Fibroblast of mammary gland (primary cell): ENCODE measurements at regions not wholly inside any gene's neighbourhood (a gene's known extent, or its start where the extent isn't known, plus 50 kb on each side); places are given as distances from the start of the nearest gene placed in this dataset.
A peak's percentile ranks its signal among the peaks of the same experiment; 100 is the strongest.

Experiments used
- DNase-seq: peaks from one replicate; pipeline ENCODE4 v3.0.0-alpha.2; 2010; ENCODE audit warnings: low read depth
- H3K4me3 ChIP-seq: 2 replicates; pipeline ENCODE4 v1.5.1; 2011; ENCODE audit warnings: low read depth, mild to moderate bottlenecking, low read length, moderate library complexity; ENCODE audit not compliant: control insufficient read depth
- CTCF ChIP-seq: conservative IDR thresholded peaks from 2 replicates; pipeline ENCODE4 v1.5.1; 2011; ENCODE audit warnings: low read depth, low read length, inconsistent platforms; ENCODE audit not compliant: control insufficient read depth, insufficient read depth

GRCh38 chr4:166421556-166422156 is 548.6 kb downstream of the TLL1 start:
- DNase-seq = peak; percentile 76
- no peak overlapping the region for H3K4me3 ChIP-seq
- no peak for TF ChIP-seq CTCF

DNA sequence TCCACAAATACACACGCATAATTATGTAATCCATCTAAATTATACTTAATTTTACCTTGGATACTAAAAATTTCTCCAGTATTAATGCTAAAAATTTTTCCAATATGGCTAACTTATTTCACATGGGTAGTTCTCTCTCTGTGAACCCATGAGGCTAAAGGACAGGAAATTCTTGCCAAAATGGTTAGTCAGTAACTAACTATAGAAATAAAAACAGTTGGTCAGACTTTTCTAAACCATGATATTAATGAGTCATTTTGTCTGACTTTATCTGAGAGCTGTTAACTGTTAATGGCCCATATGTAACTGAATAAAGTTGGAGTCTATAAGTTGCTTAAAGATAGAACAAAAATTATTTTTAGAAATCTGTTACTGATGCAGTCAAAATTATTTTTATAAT is 549.4 kb downstream of the TLL1 start:
- DNase-seq = peak; percentile 85
- no peak overlapping the region for H3K4me3 ChIP-seq
- no peak for TF ChIP-seq CTCF

GRCh38 chr4:166426300-166426863 is 553.3 kb downstream of the TLL1 start:
- no peak for TF ChIP-seq CTCF
- no peak for DNase-seq
- H3K4me3 ChIP-seq = no peak overlapping the region

- no peak overlapping the region for H3K4me3 ChIP-seq
- no peak for TF ChIP-seq CTCF
- DNase-seq = no peak
These were observed 559.1 kb downstream of the TLL1 start for GRCh38 chr4:166432125-166432524.

DNA sequence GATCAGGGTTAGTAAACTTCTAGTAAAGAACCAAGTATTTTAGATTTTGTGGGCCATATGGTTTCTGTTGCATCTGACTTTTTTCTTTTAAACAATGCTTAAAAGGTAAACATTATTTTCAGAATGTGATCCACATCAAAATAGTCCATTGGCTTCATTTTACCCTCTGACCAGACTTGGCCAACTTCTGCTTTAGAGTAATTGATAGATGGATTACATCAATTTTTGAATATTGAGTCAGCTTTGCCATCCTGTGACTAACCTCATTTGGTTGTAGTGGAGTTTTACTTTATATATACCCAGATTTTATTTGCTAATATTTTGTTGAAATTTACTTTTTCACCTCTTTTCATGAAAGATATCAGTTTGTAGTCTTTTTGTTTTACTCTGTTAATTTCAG is 559.8 kb downstream of the TLL1 start:
- TF ChIP-seq CTCF = no peak
- peak; percentile 10 for DNase-seq
- no peak overlapping the region for H3K4me3 ChIP-seq

GRCh38 chr4:166435449-166435848 is 562.4 kb downstream of the TLL1 start:
- H3K4me3 ChIP-seq = no peak overlapping the region
- TF ChIP-seq CTCF = no peak
- peak; percentile 69 for DNase-seq
